ENCODE measurements at regions not wholly inside any gene's neighbourhood (a gene's known extent, or its start where the extent isn't known, plus 50 kb on each side); places are given as distances from the start of the nearest gene placed in this dataset.

- DNase-seq = peak; percentile 31
Measured at GRCh38 chr20:4069751-4070150, 54.4 kb upstream of the RNF24 start.

- DNase-seq = no peak
Measured at GRCh38 chr20:4068708-4069107, 53.4 kb upstream of the RNF24 start.

- no peak for DNase-seq
Measured at GRCh38 chr20:4067600-4068261, 52.4 kb upstream of the RNF24 start.

- DNase-seq = no peak
Measured at GRCh38 chr20:4066551-4066950, 51.2 kb upstream of the RNF24 start.

- no peak for DNase-seq
Measured at GRCh38 chr20:4065391-4065844, 50.1 kb upstream of the RNF24 start.

All from occipital lobe (tissue), 1 donor.